H1 (cell line): ENCODE measurements at regions not wholly inside any gene's neighbourhood (a gene's known extent, or its start where the extent isn't known, plus 50 kb on each side); places are given as distances from the start of the nearest gene placed in this dataset.

ENCODE experiments used
- CHD1 ChIP-seq: IDR thresholded peaks from 2 replicates; pipeline ENCODE4 v1.6.1; 2012; ENCODE audit warnings: low read depth, low read length, improper control_type of control experiment
- CREB1 ChIP-seq: IDR thresholded peaks from 2 replicates; pipeline ENCODE4 v1.6.1; 2012; ENCODE audit warnings: inconsistent platforms
- GTF2F1 ChIP-seq: IDR thresholded peaks from 2 replicates; pipeline ENCODE4 v1.6.1; 2012; ENCODE audit warnings: low read depth, low read length, improper control_type of control experiment, borderline replicate concordance
- PHF8 ChIP-seq: fragments of 200-600 bp; sonication (generic); conservative IDR thresholded peaks from 2 replicates; pipeline ENCODE4 v1.7.1; 2012; ENCODE audit warnings: low read depth, mild to moderate bottlenecking, inconsistent platforms, low read length, moderate library complexity

- TF ChIP-seq CREB1 (no peak), CHD1 (no peak), PHF8 (no peak), GTF2F1 (no peak)
These were observed 144.0 kb upstream of the NANOGP8 start (continued) for GRCh38 chr15:35229085-35229484.
